Gastroesophageal sphincter (tissue), 4 donors: ENCODE measurements at regions not wholly inside any gene's neighbourhood (a gene's known extent, or its start where the extent isn't known, plus 50 kb on each side); places are given as distances from the start of the nearest gene placed in this dataset.

Experiments used
- ATAC-seq: fragments of 150-250 bp; one replicate; pipeline ENCODE4 v1.9.1; 2016; ENCODE audit warnings: mild to moderate bottlenecking, moderate library complexity
- H3K27ac ChIP-seq, 4 donors: fragments of 200-600 bp; sonication (generic) in 3 of 4; 1 replicate in 3 of 4; 2 replicates in 1 of 4; pipeline ENCODE4 v1.5.1; 2016 to 2019
- H3K27me3 ChIP-seq: fragments of 200-600 bp; sonication (generic); one replicate; pipeline ENCODE4 v1.5.1; 2019
- H3K36me3 ChIP-seq, 2 donors: fragments of 200-600 bp; sonication (generic); one replicate each; pipeline ENCODE4 v1.5.1; 2019; ENCODE audit warnings: control low read depth in 1 of 2
- H3K4me1 ChIP-seq, 3 donors: fragments of 200-600 bp; sonication (generic); 1 replicate in 2 of 3; 2 replicates in 1 of 3; pipeline ENCODE4 v1.5.1; 2016 to 2019; ENCODE audit warnings: control low read depth in 2 of 3
- H3K4me3 ChIP-seq, 2 donors: fragments of 200-600 bp; sonication (generic); one replicate each; pipeline ENCODE4 v1.5.1; 2019; ENCODE audit warnings: mild to moderate bottlenecking in 1 of 2, moderate library complexity in 1 of 2
- H3K9me3 ChIP-seq, 3 donors: fragments of 200-600 bp; sonication (generic); one replicate each; pipeline ENCODE4 v1.5.1; 2017 to 2019; ENCODE audit warnings: control low read depth in 2 of 3
- EP300 ChIP-seq: sonication (generic); formaldehyde crosslinking; IDR thresholded peaks from one replicate; pipeline ENCODE4 v1.6.1; 2017; ENCODE audit warnings: antibody characterized with exemption, mild to moderate bottlenecking
- POLR2A ChIP-seq, 2 donors: fragments of 450-650 bp; IDR thresholded peaks; one replicate each; pipeline ENCODE4 v1.6.1; 2017; ENCODE audit warnings: antibody characterized with exemption in 2 of 2, mild to moderate bottlenecking in 2 of 2, moderate library complexity in 1 of 2
- POLR2AphosphoS5 ChIP-seq: sonication (generic); formaldehyde crosslinking; IDR thresholded peaks from one replicate; pipeline ENCODE4 v1.6.1; 2017; ENCODE audit warnings: antibody characterized with exemption
- WGBS, 2 donors: methylation state at CpG; one replicate each; pipeline ENCODE4 v1.1.5; 2018; ENCODE audit warnings: low coverage in 1 of 2; 5-methylcytosine and 5-hydroxymethylcytosine counted together
- TF ChIP-seq, protein P1 (sequence below), 4 experiments: fragments of 200-600 bp in 2 of 4; fragments of 450-650 bp in 2 of 4; sonication (generic) in 1 of 4; IDR thresholded peaks; one replicate each; pipeline ENCODE4 v1.5.1; 2017 to 2019; ENCODE audit warnings: antibody characterized with exemption in 4 of 4, mild to moderate bottlenecking in 2 of 4, moderate library complexity in 2 of 4

DNA sequence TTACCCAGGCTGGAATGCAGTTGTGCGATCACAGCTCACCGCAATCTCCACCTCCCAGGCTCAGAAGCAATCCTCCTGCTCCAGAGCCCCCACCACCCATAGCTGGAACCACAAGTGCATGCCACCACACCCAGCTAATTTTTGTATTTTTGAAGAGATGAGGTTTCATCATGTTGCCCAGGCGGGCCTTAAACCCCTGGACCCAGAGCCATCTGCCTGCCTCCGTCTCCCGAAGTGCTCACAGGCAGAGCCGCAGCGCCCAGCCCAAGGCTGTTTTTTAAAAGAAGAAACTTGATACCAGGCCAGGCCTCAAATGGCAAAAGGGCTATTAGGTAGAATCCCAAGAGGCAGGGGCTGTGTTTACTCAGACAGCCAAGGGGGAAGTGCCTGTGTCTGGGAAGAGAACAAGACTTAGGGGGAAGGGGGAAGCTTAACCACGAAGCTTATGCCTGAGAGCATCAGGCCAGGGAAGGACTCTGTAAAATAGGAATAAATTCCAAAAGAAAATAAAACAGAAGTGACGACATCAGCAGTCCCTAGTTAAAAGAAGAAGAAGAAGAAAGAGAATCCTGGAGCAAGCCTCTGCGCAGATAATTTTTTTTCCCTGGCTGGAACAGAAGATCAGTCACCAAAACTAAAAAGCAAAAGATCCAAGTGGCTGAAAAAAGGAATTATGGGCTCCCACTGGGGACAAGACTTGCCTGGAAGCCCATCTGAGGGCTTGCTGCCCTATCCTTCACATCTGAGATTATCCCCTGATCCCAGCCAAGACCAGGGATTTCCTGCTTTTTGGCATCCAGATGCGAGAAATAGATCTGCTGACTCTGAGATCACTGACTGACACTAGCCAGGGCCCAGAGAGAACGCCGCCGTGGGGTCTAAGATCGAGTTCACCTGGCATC is 170.5 kb downstream of the NDUFA12 start:
- 34 to 41% methylated on average over 8 to 9 of the region's 15 CpGs for WGBS, 2 donors
- no peaks in the 10 kb centered on the region for H3K36me3 ChIP-seq
- H3K27ac ChIP-seq, result peak overlapping the region; percentile 73 to 84 (median 79)
- H3K4me3 ChIP-seq, result no peak overlapping the region
- peak; percentile 40 for ATAC-seq
- no peaks in the 10 kb centered on the region for H3K27me3 ChIP-seq
- TF ChIP-seq POLR2A (IDR thresholded peaks at IDR 0.05) (no peak), EP300 (no peak), POLR2AphosphoS5 (no peak)
- TF ChIP-seq, protein P1, sequence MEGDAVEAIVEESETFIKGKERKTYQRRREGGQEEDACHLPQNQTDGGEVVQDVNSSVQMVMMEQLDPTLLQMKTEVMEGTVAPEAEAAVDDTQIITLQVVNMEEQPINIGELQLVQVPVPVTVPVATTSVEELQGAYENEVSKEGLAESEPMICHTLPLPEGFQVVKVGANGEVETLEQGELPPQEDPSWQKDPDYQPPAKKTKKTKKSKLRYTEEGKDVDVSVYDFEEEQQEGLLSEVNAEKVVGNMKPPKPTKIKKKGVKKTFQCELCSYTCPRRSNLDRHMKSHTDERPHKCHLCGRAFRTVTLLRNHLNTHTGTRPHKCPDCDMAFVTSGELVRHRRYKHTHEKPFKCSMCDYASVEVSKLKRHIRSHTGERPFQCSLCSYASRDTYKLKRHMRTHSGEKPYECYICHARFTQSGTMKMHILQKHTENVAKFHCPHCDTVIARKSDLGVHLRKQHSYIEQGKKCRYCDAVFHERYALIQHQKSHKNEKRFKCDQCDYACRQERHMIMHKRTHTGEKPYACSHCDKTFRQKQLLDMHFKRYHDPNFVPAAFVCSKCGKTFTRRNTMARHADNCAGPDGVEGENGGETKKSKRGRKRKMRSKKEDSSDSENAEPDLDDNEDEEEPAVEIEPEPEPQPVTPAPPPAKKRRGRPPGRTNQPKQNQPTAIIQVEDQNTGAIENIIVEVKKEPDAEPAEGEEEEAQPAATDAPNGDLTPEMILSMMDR (IDR thresholded peaks at IDR 0.05), result no peak
- H3K9me3 ChIP-seq, result no peaks in the 10 kb centered on the region
- peaks cover 0 to 44% (median 21%) of the 10 kb centered on the region in 3 donors for H3K4me1 ChIP-seq

DNA sequence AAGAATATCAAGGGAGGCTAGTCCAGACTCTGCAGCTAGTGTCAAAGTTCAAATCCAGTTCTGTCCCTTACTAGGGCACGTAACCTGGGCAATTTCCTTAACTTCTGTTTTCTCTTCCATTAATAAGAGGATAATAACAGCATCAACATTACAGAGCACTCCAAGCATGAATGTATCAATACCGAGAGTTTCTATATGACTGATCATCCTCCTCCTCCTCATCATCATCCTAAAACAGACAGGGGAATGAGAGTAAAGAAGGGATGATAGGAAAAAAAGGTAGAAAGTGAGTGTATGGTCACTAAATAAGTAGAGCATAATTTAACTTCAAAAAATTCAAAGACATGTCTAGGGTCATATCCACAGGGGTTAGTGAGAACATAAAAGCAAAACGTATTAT is 171.4 kb downstream of the NDUFA12 start:
- TF ChIP-seq EP300, result no peak
- no peak for TF ChIP-seq POLR2AphosphoS5
- TF ChIP-seq POLR2A (IDR thresholded peaks at IDR 0.05), result no peak
- TF ChIP-seq, protein P1 (IDR thresholded peaks at IDR 0.05), result no peak
- peaks cover 0 to 44% (median 20%) of the 10 kb centered on the region in 3 donors for H3K4me1 ChIP-seq
- no peaks in the 10 kb centered on the region for H3K27me3 ChIP-seq
- no peak overlapping the region for H3K4me3 ChIP-seq
- H3K9me3 ChIP-seq, result no peaks in the 10 kb centered on the region
- 81 to 86% methylated on average over 3 of the region's 3 CpGs for WGBS, 2 donors
- H3K36me3 ChIP-seq, result no peaks in the 10 kb centered on the region
- no peak for ATAC-seq
- peak overlapping the region; percentile 73 to 84 (median 79) for H3K27ac ChIP-seq

DNA sequence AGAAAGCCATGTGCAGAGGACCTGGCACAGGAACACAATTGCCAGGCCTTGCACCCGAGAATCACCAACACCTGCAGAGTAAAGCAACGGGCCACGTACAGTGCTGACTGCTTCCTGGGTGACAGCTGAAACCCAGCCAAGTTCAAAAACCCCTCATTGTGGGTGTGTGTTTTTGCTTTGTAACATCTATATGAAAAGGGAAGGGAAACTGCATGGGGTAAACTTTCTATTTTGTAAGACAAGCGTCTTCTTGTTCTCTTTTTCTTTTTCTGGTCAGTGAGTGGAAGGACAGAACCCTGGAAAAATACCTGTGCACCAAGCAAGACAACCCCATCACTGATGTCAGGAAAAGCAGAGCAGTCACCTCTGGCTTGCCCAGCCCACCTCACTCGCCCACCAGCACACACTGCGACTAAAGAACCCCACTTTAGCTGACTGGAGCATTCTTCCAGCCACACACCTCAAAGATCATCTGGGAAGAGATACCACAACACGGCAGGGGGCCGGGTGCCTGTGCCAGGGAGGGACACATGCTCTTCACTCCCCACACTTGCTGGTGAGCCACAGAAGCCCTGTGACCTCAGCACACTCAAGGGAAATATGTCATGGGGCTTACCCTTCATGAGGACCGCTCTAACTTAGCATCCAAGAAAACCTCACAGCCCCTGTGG is 172.3 kb downstream of the NDUFA12 start:
- peaks cover 0 to 44% (median 17%) of the 10 kb centered on the region in 3 donors for H3K4me1 ChIP-seq
- 43 to 56% methylated on average over 3 to 6 of the region's 9 CpGs for WGBS, 2 donors
- H3K9me3 ChIP-seq, result no peaks in the 10 kb centered on the region
- H3K27me3 ChIP-seq, result no peaks in the 10 kb centered on the region
- peak overlapping the region in 3 of 4 donors; percentile 25 to 84 (median 78) for H3K27ac ChIP-seq
- H3K36me3 ChIP-seq, result no peaks in the 10 kb centered on the region
- ATAC-seq, result peak; percentile 19
- H3K4me3 ChIP-seq, result no peak overlapping the region
- no peak for TF ChIP-seq EP300
- no peak for TF ChIP-seq POLR2A (IDR thresholded peaks at IDR 0.05)
- TF ChIP-seq, protein P1 (IDR thresholded peaks at IDR 0.05), result no peak
- TF ChIP-seq POLR2AphosphoS5, result no peak

DNA sequence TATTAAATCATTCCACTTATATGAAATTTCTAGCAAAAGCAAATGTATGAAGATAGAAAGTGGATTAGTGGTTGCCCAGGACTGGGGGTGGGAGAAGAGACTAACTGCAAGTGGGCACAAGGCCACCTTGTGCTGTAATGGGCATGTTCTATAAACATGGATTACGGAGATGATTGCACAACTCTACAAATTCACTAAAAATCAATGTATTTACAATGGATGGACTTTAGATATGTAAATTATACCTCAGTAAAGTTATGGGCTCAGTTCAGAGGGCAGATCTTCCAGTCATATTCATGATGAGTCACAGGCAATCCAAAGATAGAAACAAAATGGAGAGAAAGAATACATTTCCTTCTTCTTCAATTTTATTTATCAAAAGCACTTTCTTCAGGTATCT is 173.9 kb downstream of the NDUFA12 start:
- Histone ChIP-seq H3K4me3 (no peak overlapping the region), H3K4me1 (peaks cover 0 to 44% (median 17%) of the 10 kb centered on the region in 3 donors), H3K27ac (no peak overlapping the region), H3K9me3 (no peaks in the 10 kb centered on the region), H3K36me3 (no peaks in the 10 kb centered on the region), H3K27me3 (no peaks in the 10 kb centered on the region)
- no peak for ATAC-seq
- WGBS, 2 donors, result 40 to 44% methylated on average over 1 of the region's 1 CpG
- TF ChIP-seq, protein P1 (IDR thresholded peaks at IDR 0.05), result no peak
- no peak for TF ChIP-seq POLR2A (IDR thresholded peaks at IDR 0.05)
- no peak for TF ChIP-seq POLR2AphosphoS5
- no peak for TF ChIP-seq EP300
